ENCODE measurements at regions not wholly inside any gene's neighbourhood (a gene's known extent, or its start where the extent isn't known, plus 50 kb on each side); places are given as distances from the start of the nearest gene placed in this dataset.

DNA sequence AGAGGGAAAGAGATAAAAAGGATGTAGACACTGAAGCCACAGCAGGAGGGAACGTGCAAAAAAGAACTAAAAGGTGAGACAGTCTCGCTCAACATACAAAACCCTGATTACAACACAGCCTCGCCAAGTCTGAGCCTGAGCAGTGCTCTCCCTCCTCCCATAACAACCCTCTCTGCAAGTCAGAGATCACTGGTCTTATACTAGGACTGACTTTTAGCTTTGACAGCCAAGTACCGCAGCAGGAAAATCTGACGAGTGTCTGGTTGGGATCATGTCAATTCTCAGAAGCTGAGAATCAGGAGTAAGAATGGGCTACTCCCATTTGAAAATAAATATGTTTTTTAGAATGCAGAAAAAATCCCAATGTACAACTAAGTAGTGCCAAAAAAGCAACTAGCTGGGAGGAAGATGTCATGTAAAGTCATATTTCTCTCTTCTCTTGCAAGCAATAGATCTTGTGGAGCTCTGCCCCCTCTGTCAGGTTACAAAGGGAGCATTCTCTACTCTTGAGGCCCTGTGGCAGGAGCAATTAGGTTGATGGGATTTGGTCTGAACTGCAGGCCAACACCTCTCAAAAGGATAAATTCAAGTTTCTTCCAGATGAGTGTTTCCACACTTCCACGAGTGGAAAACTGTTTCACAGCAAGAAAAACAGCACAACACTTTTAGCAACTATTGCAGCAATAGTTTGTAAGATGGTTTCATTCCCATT, 118.9 kb upstream of the COL21A1 start:
- DNase-seq = no peak
- H3K36me3 Mint-ChIP-seq = no peaks in the 10 kb centered on the region
- no peak overlapping the region for H3K27ac Mint-ChIP-seq
- peaks cover 3% of the 10 kb centered on the region for H3K27me3 Mint-ChIP-seq
- H3K9me3 Mint-ChIP-seq = no peaks in the 10 kb centered on the region
- no peaks in the 10 kb centered on the region for H3K4me1 Mint-ChIP-seq
- CTCF ChIA-PET = interaction anchor here (1.3 kb wide), 1 partner anchor 75 kb away, joined by 5 read pairs; no protein-coding TSS in a partner anchor
- no peak overlapping the region for H3K4me3 Mint-ChIP-seq

DNA sequence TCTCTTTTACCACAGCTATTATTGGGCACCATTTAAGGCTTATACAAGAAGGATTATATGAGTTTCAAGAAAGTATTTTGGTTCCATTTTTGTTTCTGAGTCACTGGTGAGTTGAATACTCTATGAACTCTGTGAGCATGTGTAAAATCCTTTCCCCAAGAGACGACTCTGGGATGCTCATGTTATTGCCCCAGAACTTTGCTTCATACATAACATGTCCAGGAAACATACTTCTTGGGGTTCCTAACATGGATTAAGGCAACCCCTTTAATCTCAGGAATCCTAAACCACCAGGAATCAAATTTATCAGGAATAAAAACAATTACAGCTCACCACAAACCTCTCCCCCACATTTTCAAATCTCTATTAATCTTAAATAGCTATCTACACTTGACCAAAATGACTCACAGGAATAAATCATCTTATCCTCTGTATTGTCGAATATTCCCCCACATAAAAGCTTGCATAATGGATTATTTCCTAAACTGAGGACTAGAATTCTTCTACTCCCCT, 117.5 kb upstream of the COL21A1 start:
- CTCF ChIA-PET = interaction anchor here (1.0 kb wide), 1 partner anchor 206 kb away, joined by 3 read pairs; no protein-coding TSS in a partner anchor
- no peak for DNase-seq
- H3K36me3 Mint-ChIP-seq = no peaks in the 10 kb centered on the region

DNA sequence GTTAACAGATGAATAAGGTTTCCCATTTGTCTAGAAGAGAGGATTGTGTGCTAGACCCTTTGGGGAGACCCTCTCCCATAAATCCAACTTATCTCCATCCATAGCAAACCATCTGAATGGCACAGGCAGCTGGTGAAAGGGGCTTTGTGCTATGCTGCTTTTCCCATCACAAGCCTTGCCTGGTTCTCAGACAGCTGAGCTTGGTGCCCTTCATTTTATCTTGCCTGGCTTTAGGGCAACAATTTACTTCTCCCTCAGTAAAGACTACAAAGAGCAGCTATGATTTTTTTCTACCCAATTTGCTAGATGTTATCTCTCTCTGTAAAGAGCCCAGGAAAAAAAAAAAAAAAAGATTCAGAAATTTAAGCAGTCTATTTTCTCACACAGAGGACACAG, 117.0 kb upstream of the COL21A1 start:
- Mint-ChIP-seq H3K4me1 (no peaks in the 10 kb centered on the region), H3K27ac (no peak overlapping the region), H3K4me3 (no peak overlapping the region), H3K36me3 (no peaks in the 10 kb centered on the region), H3K9me3 (no peaks in the 10 kb centered on the region), H3K27me3 (peaks cover 3% of the 10 kb centered on the region)
- CTCF ChIA-PET = interaction anchor here (1.0 kb wide), 1 partner anchor 207 kb away, joined by 3 read pairs; no protein-coding TSS in a partner anchor
- no peak for DNase-seq

More for the DNA sequence above, 117.5 kb upstream of the COL21A1 start:
- Mint-ChIP-seq H3K9me3 (no peaks in the 10 kb centered on the region), H3K4me3 (no peak overlapping the region), H3K27me3 (peaks cover 3% of the 10 kb centered on the region), H3K4me1 (no peaks in the 10 kb centered on the region), H3K27ac (no peak overlapping the region)

DNA sequence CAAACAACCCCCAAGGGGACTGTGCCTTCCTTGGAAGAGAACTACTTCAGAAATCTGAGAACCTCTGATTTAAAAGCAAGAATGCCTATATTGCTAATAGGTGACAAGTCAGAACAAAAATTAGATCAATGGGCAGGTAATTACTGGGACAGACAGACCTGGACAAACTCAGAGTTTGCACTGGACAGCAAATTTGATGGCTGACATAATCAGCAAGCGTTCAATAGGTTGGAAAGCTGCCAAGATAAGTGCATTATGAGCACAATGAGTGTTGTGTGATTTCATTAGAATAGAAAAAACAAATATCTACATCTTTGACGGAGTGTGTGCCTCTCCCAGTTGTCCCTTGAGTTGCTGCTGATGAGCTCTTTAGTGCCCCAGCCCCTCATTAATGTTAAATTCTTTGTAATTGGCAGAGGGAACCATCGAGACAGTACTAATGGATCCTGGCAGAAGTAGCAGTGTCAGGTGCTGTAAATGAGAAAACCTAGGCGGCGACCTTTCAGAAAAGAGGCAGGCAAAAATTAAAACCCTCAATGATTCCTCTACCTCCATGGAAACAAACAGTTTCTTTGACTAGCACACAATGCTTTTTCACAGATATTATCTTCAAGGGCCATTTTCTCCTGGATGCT, 116.5 kb upstream of the COL21A1 start:
- Mint-ChIP-seq H3K4me1 (no peaks in the 10 kb centered on the region), H3K27me3 (peaks cover 7% of the 10 kb centered on the region), H3K36me3 (no peaks in the 10 kb centered on the region), H3K9me3 (no peaks in the 10 kb centered on the region), H3K4me3 (no peak overlapping the region), H3K27ac (no peak overlapping the region)
- CTCF ChIA-PET = interaction anchor here (0.7 to 1.0 kb wide), 3 partner anchors 7 to 207 kb away, joined by 3 read pairs; no protein-coding TSS in a partner anchor
- DNase-seq = no peak

DNA sequence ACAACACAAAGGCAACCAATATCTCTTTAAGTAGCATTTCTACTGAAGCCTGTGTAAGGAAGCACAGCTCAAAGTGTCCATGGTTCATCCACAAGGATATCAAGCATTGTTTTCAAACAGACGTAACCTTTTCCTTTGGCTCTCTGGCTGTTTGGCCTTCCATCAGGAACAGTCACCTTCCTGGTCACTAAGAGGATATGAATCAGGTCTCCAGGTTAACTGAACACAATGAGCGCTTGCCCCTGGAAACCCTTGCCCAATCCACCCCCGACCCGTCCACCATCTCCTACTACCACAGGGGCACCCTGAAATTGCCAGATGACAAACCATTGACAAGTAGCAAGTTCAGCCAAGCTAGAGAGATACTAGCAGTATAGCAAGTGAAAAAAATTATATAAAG, 114.4 kb upstream of the COL21A1 start:
- H3K27me3 Mint-ChIP-seq = peaks cover 7% of the 10 kb centered on the region
- H3K36me3 Mint-ChIP-seq = no peaks in the 10 kb centered on the region
- H3K4me1 Mint-ChIP-seq = no peaks in the 10 kb centered on the region
- DNase-seq = no peak
- H3K27ac Mint-ChIP-seq = no peak overlapping the region
- H3K9me3 Mint-ChIP-seq = no peaks in the 10 kb centered on the region
- H3K4me3 Mint-ChIP-seq = no peak overlapping the region
- CTCF ChIA-PET = interaction anchor here (0.8 to 2.6 kb wide), 4 partner anchors 11 to 233 kb away, joined by 3 to 12 read pairs (median 4); no protein-coding TSS in a partner anchor

DNA sequence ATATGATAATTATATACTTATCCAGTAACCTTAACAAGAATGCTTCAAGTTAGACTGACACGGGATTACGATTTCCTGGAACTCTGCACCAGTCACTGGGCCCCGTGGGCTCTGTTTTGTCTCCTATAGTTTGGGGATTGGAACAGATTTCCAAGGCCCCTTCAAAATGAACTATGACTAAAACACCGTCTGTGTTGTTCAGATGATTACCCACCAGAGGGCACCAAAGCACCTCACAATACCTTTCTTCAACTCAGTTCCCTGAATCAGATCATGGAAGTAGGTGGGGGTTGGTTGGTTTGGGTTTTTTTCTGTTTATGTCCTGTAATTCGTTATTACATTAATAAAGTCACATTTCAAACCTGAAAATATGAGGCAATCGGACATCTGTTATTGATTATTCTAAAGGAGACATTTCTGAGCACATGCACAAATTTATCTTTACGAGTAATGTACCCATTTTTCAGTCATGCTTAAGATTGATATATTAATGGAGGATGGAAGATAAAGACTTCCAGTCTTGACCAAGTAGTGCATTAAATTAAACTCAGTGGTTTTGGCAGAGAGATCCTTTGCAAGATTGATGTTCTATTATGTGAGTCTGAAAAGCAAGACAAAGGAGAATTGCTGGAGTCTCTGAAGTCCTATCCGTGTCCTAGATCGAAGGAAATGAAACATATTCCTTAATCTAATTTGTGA, 112.0 kb upstream of the COL21A1 start:
- no peak overlapping the region for H3K27ac Mint-ChIP-seq
- no peak overlapping the region for H3K4me3 Mint-ChIP-seq
- H3K9me3 Mint-ChIP-seq = no peaks in the 10 kb centered on the region
- CTCF ChIA-PET = interaction anchor here (1.1 to 3.7 kb wide), 3 partner anchors 45 to 235 kb away, joined by 3 to 27 read pairs (median 5); no protein-coding TSS in a partner anchor
- H3K27me3 Mint-ChIP-seq = peaks cover 5% of the 10 kb centered on the region
- DNase-seq = peak; percentile 72
- no peaks in the 10 kb centered on the region for H3K4me1 Mint-ChIP-seq
- no peaks in the 10 kb centered on the region for H3K36me3 Mint-ChIP-seq

DNA sequence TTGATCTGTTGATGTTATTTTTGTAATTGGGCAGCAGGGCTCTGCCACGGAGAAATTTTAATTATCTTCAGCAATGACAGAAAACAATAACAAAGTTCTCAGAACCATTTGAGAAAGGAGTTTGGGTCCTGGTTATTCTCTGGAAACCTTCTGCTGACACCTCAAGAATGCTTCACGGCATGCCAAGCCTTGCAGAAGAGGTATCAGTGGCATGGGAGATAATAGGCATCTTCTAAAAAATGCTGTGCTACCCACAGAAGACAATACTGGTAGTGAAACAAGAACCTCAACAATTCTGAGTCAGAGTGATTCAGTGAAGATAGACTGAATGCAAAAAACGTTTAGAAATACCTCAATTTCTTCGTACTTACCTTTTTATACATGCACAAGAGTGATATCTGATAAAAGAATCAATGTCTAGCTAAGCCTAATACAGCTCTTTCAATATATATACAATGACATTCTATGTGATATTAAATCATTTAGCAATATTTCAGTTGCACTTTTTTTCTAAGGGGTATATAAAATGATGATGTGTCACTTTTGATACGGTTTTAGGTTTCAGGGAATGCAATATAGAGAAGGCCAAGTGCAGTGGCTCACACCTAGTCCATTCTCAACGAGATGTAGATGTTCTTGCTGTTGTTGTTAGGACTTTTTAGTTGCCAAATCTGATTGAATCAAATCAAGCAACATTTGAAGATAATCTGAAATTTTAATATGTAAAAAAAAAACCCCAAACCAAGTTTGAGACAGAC, 110.4 kb upstream of the COL21A1 start:
- Mint-ChIP-seq H3K9me3 (no peaks in the 10 kb centered on the region), H3K27ac (no peak overlapping the region), H3K4me3 (no peak overlapping the region), H3K4me1 (no peaks in the 10 kb centered on the region), H3K36me3 (no peaks in the 10 kb centered on the region), H3K27me3 (peaks cover 3% of the 10 kb centered on the region)
- no peak for DNase-seq
- CTCF ChIA-PET = interaction anchor here (1.1 to 3.7 kb wide), 5 partner anchors 44 to 241 kb away, joined by 3 to 27 read pairs (median 5); no protein-coding TSS in a partner anchor

DNA sequence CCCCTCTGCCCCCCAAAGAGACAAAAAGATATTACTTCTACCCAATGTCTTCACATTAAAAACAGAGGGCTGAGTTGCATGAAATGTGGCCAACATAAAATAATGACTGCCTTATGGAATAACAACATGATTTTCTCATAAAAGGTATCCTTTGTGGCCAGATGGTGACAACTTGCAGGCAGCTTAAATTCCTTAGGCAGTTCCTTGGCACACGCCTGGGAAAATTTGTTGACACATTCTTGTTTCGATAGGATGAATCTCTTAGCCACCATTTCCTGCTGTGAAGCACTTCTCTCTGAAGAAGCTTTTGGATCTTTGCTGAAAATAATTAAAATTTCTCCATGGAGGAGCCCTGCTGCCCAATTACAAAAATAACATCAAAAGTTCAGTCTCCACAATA, 109.0 kb upstream of the COL21A1 start:
- peaks cover 3% of the 10 kb centered on the region for H3K27me3 Mint-ChIP-seq
- no peaks in the 10 kb centered on the region for H3K36me3 Mint-ChIP-seq
- no peaks in the 10 kb centered on the region for H3K9me3 Mint-ChIP-seq
- no peak for DNase-seq
- H3K27ac Mint-ChIP-seq = no peak overlapping the region
- H3K4me1 Mint-ChIP-seq = no peaks in the 10 kb centered on the region
- CTCF ChIA-PET = interaction anchor here (3.6 to 3.7 kb wide), 2 partner anchors 214 to 238 kb away, joined by 16 to 27 read pairs; no protein-coding TSS in a partner anchor
- no peak overlapping the region for H3K4me3 Mint-ChIP-seq

DNA sequence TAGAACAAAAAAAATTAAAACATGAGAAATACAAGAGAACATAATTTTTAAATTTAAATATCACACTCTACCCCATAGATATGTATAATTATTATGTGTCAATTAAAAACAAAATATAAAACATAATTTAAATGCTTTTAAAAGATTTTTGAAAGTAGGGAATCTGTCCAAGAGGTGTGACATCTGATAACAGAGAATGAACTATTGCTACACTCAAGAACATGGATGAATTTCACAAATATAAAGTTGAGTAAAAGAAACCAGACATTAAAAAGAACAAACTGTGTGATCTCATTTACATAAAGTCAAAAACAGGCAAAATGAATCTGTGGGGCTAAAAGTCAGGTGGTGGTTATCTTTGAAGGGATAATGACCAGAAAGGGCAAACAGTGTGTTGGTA, 106.5 kb upstream of the COL21A1 start:
- Mint-ChIP-seq H3K4me1 (no peaks in the 10 kb centered on the region), H3K9me3 (no peaks in the 10 kb centered on the region), H3K4me3 (no peak overlapping the region), H3K36me3 (no peaks in the 10 kb centered on the region), H3K27ac (no peak overlapping the region), H3K27me3 (no peaks in the 10 kb centered on the region)
- no peak for DNase-seq
- CTCF ChIA-PET = no interaction called here

DNA sequence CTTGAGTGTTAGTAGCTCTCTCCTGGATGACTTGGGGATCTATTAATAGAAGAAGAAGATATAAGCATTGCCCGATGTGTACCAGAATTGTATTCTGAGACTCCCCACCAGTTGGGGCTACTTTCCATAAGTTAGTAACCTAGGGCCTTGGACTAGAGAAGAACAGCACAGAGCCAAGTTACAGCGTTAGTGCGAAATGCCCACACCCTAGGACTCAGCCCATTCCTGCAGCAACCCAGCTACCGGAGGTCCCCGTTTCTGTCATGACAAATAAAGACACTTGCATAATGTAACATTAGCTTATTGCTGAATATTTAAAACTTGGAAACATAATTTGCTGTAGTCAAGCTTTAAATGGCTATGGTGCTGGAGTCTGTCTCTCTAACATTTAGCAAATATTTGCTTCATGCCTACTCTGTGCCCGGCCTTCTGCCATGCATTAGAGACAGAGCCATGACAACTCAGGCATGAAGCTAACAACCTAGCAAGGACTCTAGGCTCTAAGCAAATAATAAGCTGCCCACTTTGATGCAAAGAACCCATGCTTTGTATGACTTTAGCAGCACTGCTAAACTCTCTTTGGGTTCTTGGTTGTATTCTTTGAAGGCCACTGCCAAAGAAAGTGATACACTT, 103.4 kb upstream of the COL21A1 start:
- Mint-ChIP-seq H3K36me3 (no peaks in the 10 kb centered on the region), H3K9me3 (no peaks in the 10 kb centered on the region), H3K27me3 (no peaks in the 10 kb centered on the region), H3K4me1 (no peaks in the 10 kb centered on the region), H3K27ac (no peak overlapping the region), H3K4me3 (no peak overlapping the region)
- CTCF ChIA-PET = interaction anchor here (1.0 to 1.4 kb wide), 3 partner anchors 242 to 249 kb away, joined by 3 to 4 read pairs (median 3); no protein-coding TSS in a partner anchor
- no peak for DNase-seq

DNA sequence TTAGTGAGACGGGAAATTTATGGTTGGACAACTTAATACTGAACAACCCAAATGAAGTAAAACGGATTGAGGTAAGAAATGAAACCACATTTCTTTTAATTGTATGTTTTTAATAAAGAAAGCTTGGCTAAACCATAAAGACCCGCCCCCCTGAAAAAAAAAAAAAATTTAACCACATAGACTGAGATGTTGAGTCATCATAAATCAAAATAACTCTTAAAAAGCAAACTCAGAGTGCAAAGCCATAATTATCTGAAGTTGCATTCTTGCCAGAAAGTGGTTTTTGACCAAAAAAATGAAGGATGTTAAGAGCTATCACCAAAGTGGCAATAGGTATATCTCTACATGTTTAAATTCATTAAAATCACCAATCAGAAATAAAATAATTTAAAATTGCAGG, 101.8 kb upstream of the COL21A1 start:
- H3K9me3 Mint-ChIP-seq = no peaks in the 10 kb centered on the region
- H3K4me3 Mint-ChIP-seq = no peak overlapping the region
- no peak overlapping the region for H3K27ac Mint-ChIP-seq
- no peak for DNase-seq
- H3K27me3 Mint-ChIP-seq = no peaks in the 10 kb centered on the region
- no peaks in the 10 kb centered on the region for H3K4me1 Mint-ChIP-seq
- CTCF ChIA-PET = interaction anchor here (0.7 to 0.8 kb wide), 2 partner anchors 35 to 44 kb away, joined by 3 read pairs; no protein-coding TSS in a partner anchor
- H3K36me3 Mint-ChIP-seq = no peaks in the 10 kb centered on the region

DNA sequence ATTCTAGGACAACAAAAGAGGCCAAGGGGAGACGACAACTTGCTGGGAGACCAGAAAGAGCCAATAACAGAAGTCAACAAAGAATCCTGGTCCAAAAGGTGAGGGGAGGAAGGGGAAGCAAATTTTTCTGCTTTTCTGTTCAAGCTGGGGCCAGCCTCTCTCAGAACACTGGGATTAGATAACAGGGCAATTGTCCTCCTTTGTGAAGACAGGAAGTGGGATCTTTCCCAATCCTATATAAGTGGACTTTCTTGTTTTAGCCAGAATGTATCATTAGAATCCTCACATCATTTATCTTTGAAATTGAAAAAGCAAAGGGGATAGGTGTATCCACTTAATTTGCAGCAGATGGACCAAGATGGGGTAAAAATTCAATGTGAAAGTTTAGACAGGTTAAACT, 101.2 kb upstream of the COL21A1 start:
- Mint-ChIP-seq H3K36me3 (no peaks in the 10 kb centered on the region), H3K27me3 (no peaks in the 10 kb centered on the region), H3K27ac (no peak overlapping the region), H3K4me3 (no peak overlapping the region), H3K4me1 (no peaks in the 10 kb centered on the region), H3K9me3 (no peaks in the 10 kb centered on the region)
- CTCF ChIA-PET = interaction anchor here (0.7 kb wide), 1 partner anchor 45 kb away, joined by 3 read pairs; no protein-coding TSS in a partner anchor
- DNase-seq = no peak

DNA sequence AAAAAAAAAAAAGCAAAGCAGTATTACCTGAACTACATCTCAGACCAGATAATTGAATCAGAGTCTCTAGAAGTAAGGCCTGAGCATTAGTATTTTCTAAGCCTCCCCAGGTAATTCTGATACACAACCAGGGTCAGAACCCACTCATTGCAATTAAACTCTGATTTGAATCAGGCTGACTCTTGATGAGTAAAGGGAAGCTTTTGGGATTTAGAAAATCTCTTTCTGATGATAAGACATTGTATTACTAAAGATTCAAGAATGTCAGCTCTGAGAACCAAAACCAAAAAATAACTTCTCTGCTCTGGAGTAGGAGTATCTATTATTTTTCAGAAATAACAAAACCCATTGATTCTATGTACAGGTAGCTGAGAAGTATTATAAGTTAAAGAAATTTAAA, 100.1 kb upstream of the COL21A1 start:
- H3K9me3 Mint-ChIP-seq = no peaks in the 10 kb centered on the region
- no peaks in the 10 kb centered on the region for H3K27me3 Mint-ChIP-seq
- no peak overlapping the region for H3K4me3 Mint-ChIP-seq
- H3K4me1 Mint-ChIP-seq = no peaks in the 10 kb centered on the region
- DNase-seq = no peak
- CTCF ChIA-PET = no interaction called here
- no peak overlapping the region for H3K27ac Mint-ChIP-seq
- no peaks in the 10 kb centered on the region for H3K36me3 Mint-ChIP-seq
